Fibroblast of skin of left quadriceps (primary cell): ENCODE measurements at regions not wholly inside any gene's neighbourhood (a gene's known extent, or its start where the extent isn't known, plus 50 kb on each side); places are given as distances from the start of the nearest gene placed in this dataset.

ENCODE experiments used
- DNase-seq, 2 experiments: peaks; one replicate each; pipeline ENCODE4 v3.0.0-alpha.2; 2013; ENCODE audit warnings: low read depth in 2 of 2

DNA sequence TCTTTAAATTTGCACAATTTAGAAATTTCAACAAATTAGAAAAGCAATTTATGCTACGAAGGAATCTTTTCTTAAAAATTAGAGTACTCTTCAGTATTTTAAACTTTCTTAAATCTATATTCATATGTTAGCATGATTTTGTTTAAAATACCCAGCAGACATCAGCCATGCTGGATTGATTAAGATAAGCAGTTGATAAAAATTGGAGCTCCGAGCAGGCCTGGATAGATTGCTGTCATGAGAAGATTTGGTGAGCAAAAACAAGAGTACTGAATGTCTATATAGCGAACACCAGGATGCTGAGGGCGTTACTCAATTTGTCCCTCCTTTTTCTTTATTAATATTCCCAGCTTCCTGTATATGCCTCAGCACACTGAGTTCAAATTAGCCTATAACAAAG, 108.4 kb upstream of the SLC35B3 start:
- DNase-seq: no peak

- DNase-seq: no peak
Measured at GRCh38 chr6:8539453-8539852, 104.1 kb upstream of the SLC35B3 start.

DNA sequence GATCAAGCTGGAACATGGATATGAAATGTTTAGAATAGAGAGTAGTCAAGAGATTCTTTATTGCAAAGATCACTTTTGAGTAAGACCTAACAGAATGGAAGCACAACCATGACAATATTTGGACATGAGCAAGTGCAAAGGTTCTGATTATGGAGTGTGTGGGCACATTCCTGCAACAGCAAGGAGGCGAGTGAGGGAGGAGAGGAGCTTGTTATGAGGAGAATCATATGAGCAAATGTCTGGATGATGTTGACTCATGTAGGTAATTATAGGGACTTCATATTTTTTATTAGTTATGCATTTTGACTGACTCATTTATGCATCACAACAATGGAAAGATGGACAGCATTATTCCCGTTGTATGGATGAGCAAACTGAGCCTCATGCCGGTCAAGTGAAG, 100.8 kb upstream of the SLC35B3 start:
- DNase-seq: no peak

GRCh38 chr6:8535519-8535918, 100.2 kb upstream of the SLC35B3 start:
- DNase-seq: no peak

- no peak for DNase-seq
Measured at GRCh38 chr6:8530785-8531435, 95.6 kb upstream of the SLC35B3 start.

- DNase-seq: no peak
Measured at GRCh38 chr6:8529250-8529649, 93.9 kb upstream of the SLC35B3 start.

DNA sequence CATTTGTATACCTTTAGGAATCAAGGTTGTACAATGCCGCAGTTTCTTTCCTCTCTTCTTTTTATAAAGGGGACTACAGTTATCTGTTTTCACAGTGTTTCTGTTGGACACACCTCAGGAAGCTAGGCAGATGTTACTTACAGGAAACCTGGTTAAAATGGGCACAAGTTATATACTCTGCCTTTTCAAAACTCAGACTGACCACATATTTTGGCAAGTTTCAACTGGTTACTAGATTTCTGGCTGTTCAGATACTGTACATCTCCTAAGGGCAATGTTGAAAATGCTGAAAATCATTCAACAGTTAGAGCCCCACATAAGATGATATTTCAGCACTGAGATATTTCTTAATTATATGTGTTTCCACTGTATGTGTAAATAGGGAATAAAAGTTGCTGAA, 92.5 kb upstream of the SLC35B3 start:
- no peak for DNase-seq

DNA sequence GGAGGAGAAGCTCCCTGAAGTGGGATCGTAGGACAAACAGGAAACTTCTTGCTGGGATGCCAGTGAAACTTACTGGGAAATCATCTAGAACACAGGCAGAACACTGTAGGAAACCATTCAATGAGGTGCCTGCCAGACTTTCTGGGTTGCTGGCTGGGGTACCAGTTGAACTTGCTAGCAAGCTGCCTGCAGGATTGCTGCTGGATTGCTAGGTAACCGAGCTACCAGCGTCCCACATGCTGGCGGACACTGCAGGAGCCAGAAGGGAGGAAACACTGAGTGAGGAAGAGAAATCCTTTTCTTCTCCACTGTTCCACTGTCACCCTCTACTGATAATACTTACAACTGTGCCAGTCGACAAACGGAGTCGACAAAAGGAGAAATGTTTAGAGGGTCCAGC, 91.3 kb upstream of the SLC35B3 start:
- DNase-seq: no peak

DNA sequence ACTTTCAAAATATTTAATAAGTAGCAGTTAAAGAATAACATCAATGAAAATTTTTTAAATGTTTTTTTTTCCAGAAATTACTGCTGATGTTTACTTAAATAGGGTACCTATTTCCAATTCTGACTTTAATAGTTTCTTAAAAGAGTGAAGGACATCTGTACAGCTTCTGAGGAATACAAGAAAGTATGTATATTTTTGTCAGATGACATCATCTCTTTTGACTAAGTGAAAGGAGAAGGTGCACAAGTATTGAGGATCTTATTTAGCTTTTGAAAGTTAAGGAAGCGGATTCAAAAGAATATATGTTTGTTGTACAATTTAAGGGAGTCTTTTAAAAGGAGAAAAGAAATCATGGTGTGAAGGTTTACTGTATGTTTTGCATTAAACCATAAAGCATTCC, 90.0 kb upstream of the SLC35B3 start:
- DNase-seq: no peak

DNA sequence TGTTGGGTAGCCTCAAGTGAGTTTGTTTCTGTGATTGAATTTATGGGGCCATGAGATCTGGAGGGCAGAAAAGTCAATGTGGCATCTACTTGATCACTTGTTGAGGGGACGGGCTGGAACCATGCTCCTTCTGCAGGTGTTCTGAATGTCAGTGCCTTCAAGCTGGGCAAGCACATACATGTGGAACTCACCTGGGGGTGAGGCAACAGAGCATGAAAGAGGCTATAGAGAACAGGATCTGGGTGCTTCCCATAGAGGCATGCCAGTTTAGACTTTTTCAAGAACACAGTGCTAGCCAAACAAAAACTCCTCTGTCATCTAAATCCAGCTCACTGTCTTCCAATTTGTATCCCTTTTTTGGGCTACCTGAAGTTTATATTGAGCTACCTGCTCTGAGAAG, 77.8 kb upstream of the SLC35B3 start:
- DNase-seq: no peak

- no peak for DNase-seq
Measured at GRCh38 chr6:8507286-8507685, 71.9 kb upstream of the SLC35B3 start.

- DNase-seq: no peak
Measured at GRCh38 chr6:8506126-8506525, 70.8 kb upstream of the SLC35B3 start.

GRCh38 chr6:8499540-8499939, 64.2 kb upstream of the SLC35B3 start:
- DNase-seq: no peak

- DNase-seq: no peak
Measured at GRCh38 chr6:8494730-8495129, 59.4 kb upstream of the SLC35B3 start.

DNA sequence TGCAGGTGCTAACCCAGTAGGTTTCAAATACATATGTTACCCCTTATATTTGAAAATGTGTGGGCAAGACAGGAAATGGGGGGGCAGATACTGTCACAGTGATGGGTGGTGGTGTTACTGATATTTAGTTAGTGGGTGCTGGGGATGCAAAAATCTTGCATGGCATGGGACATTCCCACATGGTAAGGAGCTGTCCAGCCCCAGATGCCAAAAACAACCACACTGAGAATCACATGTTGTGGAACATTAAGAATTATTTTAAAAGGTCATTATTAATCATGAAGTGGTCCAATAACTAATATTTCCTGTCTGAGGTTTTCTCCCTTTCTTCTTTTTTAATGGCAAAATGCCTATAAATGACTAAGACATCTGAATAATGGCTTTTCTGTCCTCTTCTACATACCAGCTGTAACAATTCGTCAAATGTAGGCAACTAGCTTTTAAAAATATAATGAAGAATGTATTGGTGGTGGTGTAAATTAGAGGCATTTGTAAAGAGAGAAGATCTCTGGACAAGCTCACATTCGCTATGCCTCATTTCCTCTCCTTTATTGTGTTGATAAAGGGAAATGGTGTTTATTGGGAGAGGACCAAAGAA, 57.3 kb upstream of the SLC35B3 start:
- no peak for DNase-seq
